Sigmoid colon (tissue), 6 donors: ENCODE measurements at regions not wholly inside any gene's neighbourhood (a gene's known extent, or its start where the extent isn't known, plus 50 kb on each side); places are given as distances from the start of the nearest gene placed in this dataset.
"Not testable (repeated sequence)": the region's sequence is repeated elsewhere in the genome, so short reads cannot be mapped to it uniquely, and the experiment has no call there.

ENCODE experiments used
- DNase-seq: peaks from one replicate; pipeline ENCODE4 v3.0.0-alpha.2; 2019
- H3K27ac ChIP-seq, 4 donors: fragments of 200-600 bp; sonication (generic); one replicate each; pipeline ENCODE4 v1.5.1; 2016 to 2019; ENCODE audit warnings: mild to moderate bottlenecking in 1 of 4
- H3K27me3 ChIP-seq, 3 donors: fragments of 200-600 bp; sonication (generic); one replicate each; pipeline ENCODE4 v1.5.1; 2019; ENCODE audit warnings: mild to moderate bottlenecking in 1 of 3
- H3K36me3 ChIP-seq, 4 donors: fragments of 200-600 bp; sonication (generic); one replicate each; pipeline ENCODE4 v1.5.1; 2016 to 2019
- H3K4me1 ChIP-seq, 4 donors: fragments of 200-600 bp; sonication (generic); one replicate each; pipeline ENCODE4 v1.5.1; 2017 to 2019
- H3K4me3 ChIP-seq, 4 donors: fragments of 200-600 bp; sonication (generic); one replicate each; pipeline ENCODE4 v1.5.1; 2017 to 2019; ENCODE audit warnings: mild to moderate bottlenecking in 2 of 4, moderate library complexity in 1 of 4
- H3K9me3 ChIP-seq, 4 donors: fragments of 200-600 bp in 3 of 4; sonication (generic) in 3 of 4; one replicate each; pipeline versions ENCODE4 v1.5.1 to v1.6.1; 2013 to 2019
- CTCF ChIP-seq, 4 experiments: fragments of 450-650 bp in 3 of 4; fragments of 200-600 bp in 1 of 4; IDR thresholded peaks; one replicate each; pipeline ENCODE4 v1.5.1; 2016 to 2019; ENCODE audit warnings: antibody characterized with exemption in 4 of 4, mild to moderate bottlenecking in 3 of 4, moderate library complexity in 2 of 4
- EP300 ChIP-seq, 4 donors: sonication (generic); formaldehyde crosslinking; IDR thresholded peaks; one replicate each; pipeline ENCODE4 v1.6.1; 2017; ENCODE audit warnings: antibody characterized with exemption in 4 of 4
- POLR2A ChIP-seq, 2 donors: fragments of 450-650 bp; IDR thresholded peaks; one replicate each; pipeline ENCODE4 v1.6.1; 2016; ENCODE audit warnings: antibody characterized with exemption in 2 of 2, mild to moderate bottlenecking in 2 of 2, moderate library complexity in 2 of 2
- POLR2AphosphoS5 ChIP-seq, 4 donors: sonication (generic); formaldehyde crosslinking; IDR thresholded peaks; one replicate each; pipeline ENCODE4 v1.6.1; 2017; ENCODE audit warnings: antibody characterized with exemption in 4 of 4
- WGBS, 2 donors: extraction: QIAGEN DNeasy Blood & Tissue Kit; methylation state at CpG; one replicate each; pipeline ENCODE4 v1.1.7; 2013; 5-methylcytosine and 5-hydroxymethylcytosine counted together
- intact Hi-C: fragments of 100-400 bp; cut with DNase I; formaldehyde crosslinking; loops from one replicate; pipeline ENCODE4 v1.15.1; 2023
- donor health status: healthy with polysubstance abuse.
- donor health status: healthy.

DNA sequence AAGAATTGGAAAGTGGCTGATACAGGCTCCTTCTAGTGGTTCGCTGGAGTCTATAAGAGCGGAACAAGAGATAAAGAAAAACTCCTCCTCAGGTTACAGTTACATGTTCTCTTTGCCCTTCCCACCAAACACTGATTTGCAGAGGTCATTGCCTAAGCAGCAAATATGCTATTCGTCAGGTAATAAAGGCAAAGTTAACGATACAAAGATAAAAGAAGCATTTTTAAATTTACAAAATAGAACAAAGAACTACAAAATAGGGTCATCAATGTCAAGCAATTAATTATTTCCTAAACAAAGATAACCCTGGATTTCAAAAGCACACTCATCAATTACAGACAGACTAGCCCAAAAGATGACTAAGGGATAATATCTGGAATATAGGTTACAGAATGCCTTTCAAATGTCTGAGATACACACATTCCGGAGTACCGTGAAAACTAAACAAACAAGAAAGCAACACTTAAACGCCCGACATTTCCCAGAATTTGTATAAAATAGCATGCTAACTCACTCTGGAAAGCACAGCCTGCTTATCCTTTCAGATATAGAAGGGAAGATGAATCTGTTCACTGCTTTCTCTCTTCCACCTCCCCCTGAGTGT is 186.4 kb downstream of the MREG start:
- intact Hi-C loops: no loop called here
- no peak for DNase-seq
- peak overlapping the region in 1 of 4 donors; percentile 27 for H3K27ac ChIP-seq

GRCh38 chr2:215826376-215826775 is 187.0 kb downstream of the MREG start:
- no peak for DNase-seq
- Histone ChIP-seq H3K27me3 (no peaks in the 10 kb centered on the region), H3K36me3 (no peaks in the 10 kb centered on the region), H3K4me1 (peaks cover 0 to 23% (median 8%) of the 10 kb centered on the region in 4 donors), H3K4me3 (no peak overlapping the region), H3K9me3 (no peaks in the 10 kb centered on the region), H3K27ac (no peak overlapping the region)
- WGBS, 2 donors: 78 to 81% methylated on average over 3 of the region's 3 CpGs
- intact Hi-C loops: no loop called here
- TF ChIP-seq POLR2AphosphoS5 (IDR thresholded peaks at IDR 0.05) (no peak), POLR2A (IDR thresholded peaks at IDR 0.05) (no peak), EP300 (IDR thresholded peaks at IDR 0.05) (no peak), CTCF (IDR thresholded peaks at IDR 0.05) (no peak)

More for the DNA sequence above, 186.4 kb downstream of the MREG start:
- WGBS, 2 donors: 68 to 77% methylated on average over 8 of the region's 8 CpGs
- Histone ChIP-seq H3K4me1 (peaks cover 0 to 23% (median 8%) of the 10 kb centered on the region in 4 donors), H3K4me3 (no peak overlapping the region), H3K27me3 (no peaks in the 10 kb centered on the region), H3K9me3 (no peaks in the 10 kb centered on the region), H3K36me3 (no peaks in the 10 kb centered on the region)
- TF ChIP-seq CTCF (IDR thresholded peaks at IDR 0.05) (no peak), EP300 (IDR thresholded peaks at IDR 0.05) (no peak), POLR2A (IDR thresholded peaks at IDR 0.05) (no peak), POLR2AphosphoS5 (IDR thresholded peaks at IDR 0.05) (no peak)

GRCh38 chr2:215825707-215826106 is 187.6 kb downstream of the MREG start:
- TF ChIP-seq POLR2A (IDR thresholded peaks at IDR 0.05) (no peak), EP300 (IDR thresholded peaks at IDR 0.05) (no peak), CTCF (IDR thresholded peaks at IDR 0.05) (no peak), POLR2AphosphoS5 (IDR thresholded peaks at IDR 0.05) (no peak)
- intact Hi-C loops: no loop called here

GRCh38 chr2:215821298-215821697 is 192.1 kb downstream of the MREG start:
- H3K27ac ChIP-seq, DNase-seq, intact Hi-C loops, H3K27me3 ChIP-seq, H3K4me1 ChIP-seq, H3K4me3 ChIP-seq, H3K36me3 ChIP-seq, H3K9me3 ChIP-seq: not testable (repeated sequence)
- WGBS, 2 donors: 93 to 94% methylated on average over 4 of the region's 4 CpGs

More at GRCh38 chr2:215825707-215826106, 187.6 kb downstream of the MREG start:
- DNase-seq: no peak
- H3K4me3 ChIP-seq: no peak overlapping the region
- no peaks in the 10 kb centered on the region for H3K36me3 ChIP-seq
- no peak overlapping the region for H3K27ac ChIP-seq
- peaks cover 0 to 4% (median 0%) of the 10 kb centered on the region in 4 donors for H3K9me3 ChIP-seq
- H3K27me3 ChIP-seq: no peaks in the 10 kb centered on the region
- H3K4me1 ChIP-seq: peaks cover 0 to 23% (median 8%) of the 10 kb centered on the region in 4 donors

GRCh38 chr2:215819713-215820112 is 193.6 kb downstream of the MREG start:
- H3K4me3 ChIP-seq, H3K27me3 ChIP-seq, H3K27ac ChIP-seq, H3K36me3 ChIP-seq, H3K4me1 ChIP-seq, intact Hi-C loops, DNase-seq, H3K9me3 ChIP-seq: not testable (repeated sequence)
- WGBS, 2 donors: 93 to 96% methylated on average over 3 of the region's 3 CpGs

- H3K36me3 ChIP-seq: no peaks in the 10 kb centered on the region
- no peak for TF ChIP-seq POLR2A (IDR thresholded peaks at IDR 0.05)
- no peak for TF ChIP-seq EP300 (IDR thresholded peaks at IDR 0.05)
- no peak for TF ChIP-seq CTCF (IDR thresholded peaks at IDR 0.05)
- no peak for TF ChIP-seq POLR2AphosphoS5 (IDR thresholded peaks at IDR 0.05)
- no peak for DNase-seq
- H3K9me3 ChIP-seq: peaks cover 0 to 5% (median 0%) of the 10 kb centered on the region in 4 donors
- H3K27ac ChIP-seq: no peak overlapping the region
- H3K4me1 ChIP-seq: no peaks in the 10 kb centered on the region
- 64 to 77% methylated on average over 1 of the region's 1 CpG for WGBS, 2 donors
- intact Hi-C loops: no loop called here
- H3K27me3 ChIP-seq: no peaks in the 10 kb centered on the region
- H3K4me3 ChIP-seq: no peak overlapping the region
Measured at GRCh38 chr2:215817046-215817445, 196.3 kb downstream of the MREG start.
